Activated T-cell treated with anti-CD3 and anti-CD28 coated beads for 1 hour (primary cell): ENCODE measurements at regions not wholly inside any gene's neighbourhood (a gene's known extent, or its start where the extent isn't known, plus 50 kb on each side); places are given as distances from the start of the nearest gene placed in this dataset.

ENCODE experiments used
- DNase-seq: peaks from one replicate; pipeline ENCODE4 v3.0.0-alpha.2; 2020; ENCODE audit warnings: low read depth

DNA sequence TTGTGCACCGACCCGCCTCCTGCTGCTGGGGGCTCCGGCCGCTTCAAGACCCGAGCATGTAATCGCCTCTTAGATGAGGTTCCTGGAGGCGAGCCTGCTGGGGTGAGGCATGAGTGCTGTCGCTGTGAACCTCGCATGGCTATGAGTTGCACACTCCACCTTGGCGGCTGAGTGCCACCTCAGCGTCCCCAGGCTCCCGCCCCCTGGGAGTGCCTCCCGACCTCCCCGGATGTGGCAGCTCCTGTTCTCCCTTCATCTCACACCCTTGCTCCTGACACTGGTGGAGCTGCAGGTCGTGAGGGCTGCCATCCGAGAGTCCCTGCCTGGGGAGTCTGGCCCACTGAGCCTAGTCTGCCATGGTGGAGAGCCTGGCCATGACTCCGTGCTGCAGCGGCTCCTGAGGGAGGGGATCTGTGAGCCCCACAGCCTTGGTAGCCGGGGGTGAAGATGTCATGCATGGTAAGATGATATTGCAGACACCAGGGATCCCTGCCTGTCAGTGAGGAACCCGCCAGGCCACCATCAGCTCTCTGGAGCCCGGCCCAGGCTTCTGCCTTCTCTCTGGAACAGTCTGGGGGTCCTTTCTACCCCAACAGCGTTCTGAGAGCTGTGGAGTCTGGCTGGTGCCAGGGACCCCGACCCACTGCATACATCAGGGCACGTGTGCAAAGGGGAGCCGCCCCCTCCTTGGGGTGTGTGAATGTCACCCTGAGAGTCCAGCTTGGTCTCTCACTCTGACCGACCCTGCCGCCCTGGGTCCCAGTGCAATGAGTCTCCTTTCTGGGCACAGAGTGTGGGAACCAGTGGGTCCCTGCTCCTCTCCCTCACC lies 61.6 kb upstream of the HS6ST1 start:
- DNase-seq, result no peak

DNA sequence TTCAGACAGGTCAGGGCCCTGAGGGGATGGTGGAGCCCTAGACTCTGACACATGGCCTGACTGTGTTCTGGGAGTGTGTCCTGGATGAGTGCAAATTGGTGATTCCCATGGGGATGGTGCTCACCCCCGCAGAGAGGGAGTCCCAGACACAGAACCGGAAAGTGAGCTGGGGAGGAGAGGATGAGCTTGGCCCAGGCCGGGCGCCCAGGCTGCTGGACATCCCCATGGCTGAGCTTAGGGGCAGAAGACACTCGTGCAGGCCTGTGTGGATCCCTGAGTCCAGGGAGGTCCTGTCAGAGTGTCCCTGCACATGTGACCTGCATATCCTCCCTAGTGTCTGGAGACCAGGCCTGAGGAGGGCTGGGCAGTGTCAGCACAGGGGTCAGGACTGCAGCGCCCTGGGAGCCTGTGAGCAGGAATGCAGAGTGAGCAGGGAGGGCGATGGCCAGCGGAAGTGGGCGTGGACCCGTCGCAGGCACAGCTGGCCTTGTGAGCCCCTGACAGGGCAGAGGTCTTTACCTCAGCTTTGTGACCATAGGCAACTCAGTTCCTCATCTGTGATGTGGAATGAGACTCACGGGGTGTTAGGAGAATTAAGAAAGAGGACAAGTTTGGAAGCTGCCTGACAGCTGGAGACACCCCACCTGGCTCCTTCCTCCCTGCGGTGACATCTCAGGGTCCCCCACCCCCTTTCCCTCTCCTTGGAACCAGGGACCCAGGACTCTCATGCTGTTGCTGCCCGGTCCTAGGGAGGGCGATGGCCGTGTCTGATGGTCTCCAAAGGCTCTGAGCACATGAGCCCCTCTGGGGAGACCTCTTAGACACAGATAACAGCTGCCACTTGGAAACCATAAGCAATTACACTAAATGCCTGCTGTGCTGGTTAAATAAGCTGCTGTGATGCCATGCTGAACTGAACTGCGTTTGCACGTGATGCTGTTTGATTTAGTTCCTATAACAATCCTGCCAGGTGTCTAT lies 62.6 kb upstream of the HS6ST1 start:
- DNase-seq, result no peak

DNA sequence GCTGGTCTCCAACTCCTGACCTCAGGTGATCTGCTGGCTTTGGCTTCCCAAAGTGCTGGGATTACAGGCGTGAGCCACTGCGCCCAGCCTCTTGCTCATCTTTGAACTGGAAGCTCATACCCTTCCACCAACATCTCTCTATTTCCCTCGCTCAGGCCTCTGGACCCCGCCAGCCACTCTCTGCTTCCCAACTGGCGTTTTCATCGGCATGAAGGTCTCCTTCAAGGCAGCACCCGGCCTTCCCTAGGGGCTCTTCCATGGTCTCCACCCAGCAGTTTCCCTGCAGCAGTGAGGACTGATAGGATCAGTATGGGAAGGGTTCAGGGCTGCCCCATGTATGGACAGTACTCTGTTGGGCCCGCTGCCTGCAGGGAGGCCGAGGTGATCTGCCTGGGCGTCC lies 65.8 kb upstream of the HS6ST1 start:
- no peak for DNase-seq

DNA sequence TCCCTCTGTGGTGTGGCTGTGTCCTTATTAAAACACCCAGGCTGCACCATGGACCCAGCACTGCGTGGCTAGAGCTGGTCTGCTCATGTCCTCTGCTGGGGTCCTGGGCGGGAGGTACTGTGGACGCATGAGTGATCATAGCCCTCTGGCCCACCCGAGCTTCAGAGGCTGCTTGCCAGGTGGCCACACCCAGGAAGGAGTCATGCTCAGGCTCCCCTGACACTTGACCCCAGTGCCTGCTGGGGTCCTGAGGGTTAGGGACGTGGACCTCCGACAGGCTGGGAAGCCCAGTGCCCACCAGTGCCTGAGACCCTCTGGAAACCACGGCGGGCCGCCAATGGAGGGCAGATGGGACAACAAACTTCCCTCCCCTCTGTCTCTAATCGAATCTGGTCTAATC lies 66.3 kb upstream of the HS6ST1 start:
- no peak for DNase-seq

DNA sequence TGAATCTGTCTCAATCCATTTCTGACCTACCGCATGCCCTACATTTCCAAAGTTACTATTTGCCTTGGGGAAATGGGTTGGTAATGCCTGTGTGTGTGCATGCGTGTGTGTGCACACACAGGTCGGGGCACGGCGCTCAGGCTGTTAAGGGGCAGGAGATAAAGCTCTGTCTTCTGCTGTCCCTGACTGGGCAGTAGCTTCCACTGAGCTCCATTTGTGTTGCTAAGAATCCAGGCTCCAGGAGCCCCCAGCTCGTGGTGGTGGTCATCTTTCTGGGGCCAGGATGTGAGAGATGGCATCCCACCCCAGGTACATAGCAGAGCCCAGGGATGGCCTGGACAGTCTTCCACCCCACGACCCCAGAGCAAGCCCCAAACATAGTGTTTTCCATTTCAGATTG lies 66.7 kb upstream of the HS6ST1 start:
- no peak for DNase-seq

DNA sequence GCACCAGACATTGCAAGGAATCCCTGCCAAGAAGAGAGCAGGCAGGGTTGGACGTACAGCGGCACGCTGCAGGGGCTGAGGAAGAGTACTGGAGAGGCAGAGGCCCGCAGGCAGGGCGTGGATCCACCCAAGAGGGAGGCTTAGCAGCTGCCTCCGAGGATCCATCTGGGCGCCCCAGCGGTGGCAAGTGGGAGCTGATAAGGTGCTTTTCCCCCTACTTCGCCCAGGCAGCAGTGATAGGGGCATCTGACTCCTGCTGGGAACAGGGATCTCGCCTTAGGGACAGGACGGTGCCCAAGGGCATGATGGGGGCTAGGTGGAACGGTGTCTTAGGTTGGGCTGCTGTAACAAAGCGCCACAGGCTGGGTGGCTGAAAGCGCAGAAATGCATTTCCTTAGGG lies 67.4 kb upstream of the HS6ST1 start:
- DNase-seq, result no peak

DNA sequence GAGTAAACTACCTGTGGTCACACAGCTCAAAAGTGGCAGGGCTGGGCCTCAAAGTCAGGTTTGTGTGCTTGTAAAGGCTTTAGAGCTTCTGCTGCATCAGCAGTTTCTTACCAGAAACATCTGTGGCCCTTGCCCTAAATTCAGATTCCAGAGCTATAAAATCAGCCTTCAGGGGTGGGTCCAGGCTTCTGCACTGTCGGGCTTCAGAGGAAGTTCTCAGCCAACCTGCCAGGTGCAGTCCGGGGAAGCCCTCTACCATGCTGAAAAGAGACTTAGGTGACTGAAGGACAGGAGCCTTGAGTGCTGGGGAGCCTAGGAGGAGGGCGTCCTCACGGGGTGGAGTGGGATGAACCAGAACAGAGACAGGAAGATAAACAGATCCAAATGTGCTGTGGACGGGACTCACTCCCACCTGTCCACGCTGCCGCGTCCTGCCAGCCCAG lies 69.9 kb upstream of the HS6ST1 start:
- DNase-seq, result no peak

DNA sequence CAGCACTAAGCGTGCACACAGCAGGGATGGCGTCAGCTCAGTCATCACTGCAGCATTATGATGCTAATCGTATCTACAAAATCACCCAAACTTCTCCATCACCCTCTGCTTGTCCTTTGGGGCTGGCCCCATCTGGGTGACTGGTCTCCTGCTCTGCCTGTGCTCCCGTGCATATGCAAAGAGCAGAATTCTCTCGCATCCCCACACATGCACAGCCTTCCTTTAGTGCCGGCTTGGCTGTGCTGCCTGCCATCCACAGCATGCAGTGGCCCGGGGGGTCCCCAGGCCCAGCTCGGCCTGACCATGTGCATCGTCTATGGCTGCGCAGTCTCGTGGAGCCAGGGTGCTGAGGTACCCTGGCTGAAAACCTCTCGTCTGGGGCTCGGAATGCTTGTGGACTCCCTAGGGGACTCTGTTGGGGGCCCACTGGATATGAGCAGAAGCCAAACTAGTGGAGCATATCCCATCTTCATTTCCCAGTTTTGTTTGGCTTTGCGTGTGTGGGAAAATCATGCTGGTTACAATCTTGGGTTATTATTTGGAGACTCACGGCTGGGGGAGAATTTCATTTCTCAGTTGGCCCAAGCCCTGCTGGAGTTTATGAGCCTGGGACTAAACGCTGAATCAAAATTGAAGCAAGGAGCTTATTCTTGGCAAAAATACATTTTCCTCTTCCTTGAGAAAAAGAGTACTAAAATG lies 70.9 kb upstream of the HS6ST1 start:
- no peak for DNase-seq

DNA sequence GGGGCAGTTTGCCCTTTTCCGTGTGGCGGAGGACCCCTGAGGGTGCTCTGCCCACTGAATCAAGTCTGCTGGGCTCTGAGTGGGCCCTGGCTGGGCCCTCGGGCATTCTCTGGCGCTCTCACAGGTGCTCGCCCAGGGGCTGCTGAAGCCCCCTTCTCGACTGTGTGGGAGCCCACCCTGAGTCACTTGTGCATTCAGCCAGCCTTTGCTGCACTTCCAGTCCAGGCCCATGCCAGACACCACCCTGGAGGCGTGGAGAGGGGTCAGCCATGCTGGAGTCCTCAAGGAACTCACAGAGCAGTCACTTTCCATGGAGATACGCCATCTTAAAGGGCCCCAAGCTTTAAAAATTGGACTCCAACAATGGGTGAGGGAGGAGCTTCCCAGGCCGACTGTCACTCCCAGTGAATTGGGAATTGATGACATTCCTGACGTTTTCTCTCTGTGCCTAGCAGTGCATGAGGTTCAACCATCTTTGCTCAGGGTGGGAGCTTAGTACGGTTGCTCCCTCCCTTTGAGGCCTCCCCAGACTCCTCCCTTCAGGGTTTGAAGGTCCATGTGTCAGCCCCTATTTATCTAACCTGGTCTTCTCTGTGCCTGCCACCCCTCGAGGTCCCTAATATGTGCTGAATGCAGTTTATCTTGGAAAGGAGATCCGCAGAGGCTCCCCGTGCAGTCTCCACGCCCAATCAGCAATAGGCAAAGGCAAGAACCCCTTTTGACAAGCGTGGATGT lies 71.8 kb upstream of the HS6ST1 start:
- no peak for DNase-seq

DNA sequence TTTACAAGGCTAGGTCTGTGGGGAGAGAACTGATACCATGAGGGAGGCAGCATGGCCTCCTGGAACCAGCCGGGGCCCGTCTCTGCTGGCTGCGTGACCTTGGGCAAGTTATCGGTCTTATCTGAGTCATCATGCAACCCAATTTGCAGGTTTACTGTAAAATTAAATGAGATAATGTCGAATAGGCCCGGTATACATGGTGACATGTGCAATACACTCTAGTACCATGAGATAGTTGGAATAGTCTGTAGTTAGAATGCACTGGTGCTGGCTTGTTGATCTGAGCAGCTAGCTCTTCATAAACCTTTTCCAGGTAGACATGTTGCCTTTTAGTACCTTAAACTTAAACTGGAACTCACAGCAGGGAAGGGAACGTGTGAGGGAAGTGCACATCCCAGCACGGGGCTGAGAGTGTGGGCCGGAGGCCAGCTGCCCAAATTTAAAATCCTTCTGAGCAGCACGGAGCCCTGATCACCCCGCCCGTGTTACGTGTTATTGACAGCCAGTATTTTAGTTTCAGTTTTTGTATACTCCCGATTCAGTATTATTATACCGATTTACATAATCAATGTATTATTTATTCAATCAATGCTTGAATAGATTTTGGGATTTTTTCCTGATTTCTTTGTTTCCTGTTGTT lies 72.4 kb upstream of the HS6ST1 start:
- no peak for DNase-seq

DNA sequence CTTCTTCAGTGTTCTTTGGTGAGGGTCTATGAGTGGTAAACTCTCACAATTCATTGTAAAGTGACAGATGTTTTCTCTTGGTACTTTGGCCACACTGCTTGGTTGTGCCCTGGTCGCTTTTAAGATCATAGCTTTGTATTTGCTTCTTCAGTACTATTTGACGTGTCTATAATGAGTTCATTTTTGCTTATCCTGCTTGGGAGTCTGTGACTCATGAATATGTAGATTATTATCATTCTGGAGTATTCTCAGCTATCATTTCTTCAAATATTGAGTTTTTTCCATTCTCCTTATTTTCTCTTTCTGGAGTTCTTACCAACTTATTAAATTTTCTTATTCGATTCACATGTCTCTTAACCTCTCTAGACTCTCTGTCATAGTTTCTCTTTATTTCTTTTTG lies 73.0 kb upstream of the HS6ST1 start:
- no peak for DNase-seq

DNA sequence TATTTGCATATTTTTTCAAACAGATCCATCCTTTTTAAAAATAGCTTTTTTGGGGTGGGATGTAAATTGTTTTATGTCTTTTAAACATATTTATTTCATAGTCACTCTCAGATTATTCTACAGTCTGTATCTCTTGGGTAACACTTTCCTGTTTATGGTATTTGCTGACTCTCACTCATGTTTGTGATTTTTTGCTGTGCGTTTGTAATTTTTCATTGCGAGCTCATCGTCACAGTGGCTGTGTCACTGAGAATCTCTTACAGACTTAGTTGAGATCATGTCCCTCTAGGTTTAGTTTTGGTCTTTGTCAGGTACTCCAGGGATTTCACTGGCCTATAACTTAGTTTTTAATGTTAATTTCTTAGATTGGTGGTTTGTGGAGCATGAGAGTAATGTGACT lies 73.5 kb upstream of the HS6ST1 start:
- no peak for DNase-seq

DNA sequence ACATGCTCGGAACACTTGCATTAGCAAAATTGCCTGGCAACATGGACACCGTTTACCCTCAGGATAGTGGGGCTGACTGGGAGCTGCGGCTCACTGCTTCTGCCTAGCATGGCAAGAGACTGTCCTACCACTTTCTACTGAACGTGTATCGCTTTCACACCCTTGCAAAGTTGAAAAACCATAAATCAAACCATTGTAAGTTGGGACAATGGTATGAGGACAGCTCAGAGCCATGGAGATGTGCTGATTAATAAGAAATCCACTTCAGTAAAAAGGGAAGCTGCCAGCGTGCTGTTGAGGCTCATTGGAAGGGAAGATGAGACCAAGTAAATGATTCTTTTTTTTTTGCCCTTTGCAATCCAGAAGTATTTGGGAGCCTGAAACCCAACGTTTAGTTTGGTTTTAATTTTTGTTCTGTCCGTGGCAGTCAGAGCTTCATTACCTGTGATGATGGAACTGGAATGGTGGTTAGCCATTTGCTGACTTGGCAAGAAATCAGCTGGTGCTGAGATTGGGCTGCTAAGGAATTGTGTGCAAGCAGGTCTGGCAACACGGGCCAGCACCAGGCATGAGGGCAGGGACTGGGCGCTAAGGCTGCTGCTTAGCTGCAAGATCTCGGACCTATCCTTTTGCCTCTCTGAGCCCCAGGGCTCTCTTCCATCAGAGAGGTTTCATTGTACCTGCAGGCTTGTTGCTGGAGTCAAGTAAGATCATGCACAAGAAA lies 75.5 kb upstream of the HS6ST1 start:
- DNase-seq, result no peak

DNA sequence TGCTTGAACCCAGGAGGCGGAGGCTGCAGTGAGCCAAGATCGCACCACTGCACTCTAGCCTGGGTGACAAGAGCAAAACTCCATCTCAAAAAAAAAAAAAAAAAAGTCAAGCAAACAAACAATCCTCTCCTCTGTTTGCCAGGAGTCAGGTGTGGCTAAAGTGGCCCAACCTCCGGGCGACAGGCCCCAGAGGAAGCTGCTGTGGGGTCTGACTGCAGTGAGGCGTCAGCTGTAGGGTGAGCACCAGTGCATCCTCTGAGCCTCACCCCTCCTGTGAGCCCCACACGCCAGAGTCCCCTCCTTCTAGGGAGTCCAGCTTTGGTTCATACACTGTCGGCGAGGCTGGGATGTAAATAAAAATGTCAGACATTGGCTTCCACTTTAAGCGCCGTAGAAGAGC lies 76.5 kb upstream of the HS6ST1 start:
- no peak for DNase-seq

DNA sequence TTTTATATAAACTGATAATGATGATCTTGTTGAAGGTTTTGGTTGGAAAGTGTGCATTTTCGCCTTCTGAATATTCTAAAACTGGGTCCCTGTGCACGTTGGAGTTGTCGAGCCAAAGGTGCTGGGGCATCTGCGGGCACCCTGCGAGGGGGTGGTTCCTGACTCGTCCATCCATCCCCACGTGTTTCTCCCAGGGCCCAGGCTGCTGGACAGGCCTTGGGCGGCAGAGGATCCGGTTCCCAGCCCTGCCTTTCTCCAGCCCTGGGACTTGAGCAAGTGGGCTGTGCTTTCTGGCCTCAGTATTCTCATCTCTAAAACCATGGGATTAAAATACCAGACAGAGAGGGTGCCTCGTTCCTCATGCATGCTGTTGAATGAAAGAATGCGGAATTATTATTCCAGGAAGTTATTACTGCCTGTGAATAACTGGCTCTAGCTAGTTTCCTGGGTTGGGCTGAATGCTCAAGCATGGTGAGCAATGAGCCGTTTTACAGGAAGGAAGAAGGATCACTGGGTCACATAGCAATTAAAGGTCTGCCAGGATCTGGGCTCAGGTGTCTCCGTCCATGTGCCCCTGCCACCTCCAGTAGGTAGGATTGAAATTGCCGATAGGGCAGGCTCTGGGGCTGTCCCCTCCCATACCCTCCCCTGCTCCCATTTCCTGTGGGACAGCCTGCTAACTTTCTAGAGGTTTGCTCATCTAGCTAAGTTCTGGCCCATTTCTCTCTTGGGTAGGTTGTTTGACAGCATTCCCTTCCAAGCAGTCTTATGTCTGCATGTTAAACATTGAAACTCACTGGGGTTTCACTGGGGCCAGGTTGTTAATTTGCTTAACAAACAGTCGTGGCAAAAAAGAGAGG lies 77.2 kb upstream of the HS6ST1 start:
- DNase-seq, result no peak

DNA sequence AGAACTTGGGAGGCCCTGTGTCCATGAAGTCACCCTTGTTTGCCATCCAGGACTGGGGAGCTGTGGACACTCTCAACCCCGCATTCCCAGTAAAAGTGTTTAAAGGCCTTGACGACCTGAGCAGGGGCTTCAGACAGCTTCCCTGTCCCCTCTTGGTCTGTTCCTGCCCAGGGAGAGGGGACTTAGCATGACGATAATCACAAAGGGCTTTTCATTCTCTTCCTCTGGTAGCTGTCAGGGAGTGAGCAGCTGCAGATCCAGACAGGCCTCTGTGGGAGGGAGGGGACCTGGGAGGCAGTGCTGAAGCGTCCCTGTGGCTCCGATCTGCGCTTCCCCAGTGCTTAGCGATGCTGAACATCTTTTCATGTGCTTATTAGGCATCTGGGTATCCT lies 77.8 kb upstream of the HS6ST1 start:
- no peak for DNase-seq

DNA sequence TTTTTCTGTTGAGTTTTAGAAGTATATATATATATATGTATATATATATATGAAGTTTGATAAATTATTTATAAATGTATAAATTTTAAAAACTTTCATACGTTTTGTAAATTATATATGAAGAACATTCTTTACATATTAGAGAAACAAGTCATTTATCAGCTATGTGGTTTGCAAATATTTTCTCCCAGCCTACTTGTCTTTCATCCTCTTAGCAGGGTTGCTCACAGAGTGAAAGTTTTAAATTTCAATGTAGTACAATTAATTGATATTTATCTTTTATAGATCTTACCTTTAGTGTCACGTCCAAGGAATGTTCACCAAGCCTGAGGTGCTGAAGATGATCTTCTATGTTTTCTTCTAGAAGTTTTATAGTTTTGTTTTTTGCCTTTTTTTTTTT lies 78.3 kb upstream of the HS6ST1 start:
- DNase-seq, result no peak

DNA sequence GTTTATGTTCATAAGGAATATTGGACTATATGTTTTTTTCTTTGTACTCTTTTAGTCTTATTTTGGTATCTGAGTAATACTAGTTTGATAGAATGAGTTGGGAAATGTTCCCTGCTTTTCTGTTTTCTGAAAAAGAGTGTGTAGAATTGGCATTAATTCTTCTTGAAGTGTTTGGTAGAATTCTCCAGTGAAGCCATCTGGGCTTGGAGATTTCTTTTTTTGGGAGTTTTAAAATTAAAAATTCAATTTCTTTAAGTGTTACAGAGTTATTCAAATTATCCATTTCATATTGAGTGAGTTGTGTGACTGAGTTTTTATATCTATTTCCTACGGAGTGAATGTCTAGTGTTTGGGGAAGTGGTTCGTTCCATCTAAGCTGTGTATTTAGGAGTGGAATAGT lies 80.6 kb upstream of the HS6ST1 start:
- no peak for DNase-seq

DNA sequence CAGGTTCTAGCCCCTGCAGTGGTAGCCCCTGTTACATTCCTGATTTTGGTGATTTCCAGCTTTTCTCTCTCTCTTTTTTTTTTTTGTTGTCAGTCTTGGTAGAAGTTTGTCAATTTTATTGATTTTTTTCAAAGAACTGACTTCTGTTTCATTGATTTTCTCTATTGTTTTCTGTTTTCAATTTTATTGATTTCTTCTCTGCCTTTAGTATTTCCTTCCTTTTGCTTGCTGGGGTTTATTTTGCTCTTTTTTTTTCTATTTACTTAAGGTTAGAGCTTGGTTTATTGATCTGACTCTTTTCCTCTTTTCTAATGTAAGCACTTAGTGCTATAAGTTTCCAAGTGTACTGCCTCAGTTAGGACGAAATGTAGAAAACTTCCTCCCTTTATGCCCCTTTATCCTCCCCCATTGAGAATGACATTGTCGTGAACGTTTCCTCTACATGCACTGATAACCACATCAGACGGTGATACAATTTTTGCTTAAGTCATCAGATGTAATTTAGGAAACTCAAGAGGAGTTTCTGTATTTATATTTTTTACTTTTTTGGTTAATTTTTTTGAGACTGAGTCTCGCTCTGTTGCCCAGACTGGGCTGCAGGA lies 81.1 kb upstream of the HS6ST1 start:
- no peak for DNase-seq
